Muscle layer of colon (tissue), 2 donors: ENCODE measurements at regions not wholly inside any gene's neighbourhood (a gene's known extent, or its start where the extent isn't known, plus 50 kb on each side); places are given as distances from the start of the nearest gene placed in this dataset.

ENCODE experiments used
- H3K27ac ChIP-seq: one replicate; pipeline ENCODE4 v1.7.0; 2013; ENCODE audit warnings: low read depth, mild to moderate bottlenecking, low read length, moderate library complexity
- H3K27me3 ChIP-seq, 2 donors: one replicate each; pipeline ENCODE4 v1.7.0; 2013; ENCODE audit warnings: low read length in 2 of 2, mild to moderate bottlenecking in 2 of 2; ENCODE audit not compliant: insufficient read depth in 2 of 2, control insufficient read depth in 1 of 2
- H3K36me3 ChIP-seq: one replicate; pipeline ENCODE4 v1.7.0; 2013; ENCODE audit warnings: mild to moderate bottlenecking, low read length; ENCODE audit not compliant: insufficient read depth
- H3K4me1 ChIP-seq: one replicate; pipeline ENCODE4 v1.7.0; 2013; ENCODE audit warnings: mild to moderate bottlenecking, low read length; ENCODE audit not compliant: insufficient read depth
- H3K4me3 ChIP-seq, 2 donors: one replicate each; pipeline ENCODE4 v1.7.0; 2013; ENCODE audit warnings: low read length in 2 of 2, low read depth in 1 of 2, mild to moderate bottlenecking in 1 of 2, moderate library complexity in 1 of 2
- H3K9ac ChIP-seq: one replicate; pipeline ENCODE4 v1.7.0; 2013; ENCODE audit warnings: low read length
- H3K9me3 ChIP-seq: one replicate; pipeline ENCODE4 v1.7.0; 2013; ENCODE audit warnings: mild to moderate bottlenecking, low read length
- donor health status: abdominal sarcoma.
- donor health status: Adenocarcinoma of cecum.

- no peak overlapping the region for H3K9ac ChIP-seq
Measured at GRCh38 chr11:116563712-116564047, 209.1 kb downstream of the BUD13 start.

GRCh38 chr11:116563028-116563711 lies 209.6 kb downstream of the BUD13 start:
- no peak overlapping the region for H3K27ac ChIP-seq
- H3K27me3 ChIP-seq, result no peaks in the 10 kb centered on the region
- H3K9ac ChIP-seq, result no peak overlapping the region
- peaks cover 11% of the 10 kb centered on the region for H3K4me1 ChIP-seq
- H3K4me3 ChIP-seq, result no peak overlapping the region
- H3K36me3 ChIP-seq, result no peaks in the 10 kb centered on the region
- no peaks in the 10 kb centered on the region for H3K9me3 ChIP-seq

More at GRCh38 chr11:116563712-116564047, 209.1 kb downstream of the BUD13 start:
- peaks cover 11% of the 10 kb centered on the region for H3K4me1 ChIP-seq
- H3K9me3 ChIP-seq, result no peaks in the 10 kb centered on the region
- H3K27me3 ChIP-seq, result no peaks in the 10 kb centered on the region
- no peaks in the 10 kb centered on the region for H3K36me3 ChIP-seq
- H3K27ac ChIP-seq, result no peak overlapping the region
- no peak overlapping the region for H3K4me3 ChIP-seq

GRCh38 chr11:116560589-116560988 lies 212.2 kb downstream of the BUD13 start:
- Histone ChIP-seq H3K4me3 (no peak overlapping the region), H3K9ac (no peak overlapping the region)

GRCh38 chr11:116558504-116559211 lies 214.1 kb downstream of the BUD13 start:
- Histone ChIP-seq H3K4me1 (peaks cover 9% of the 10 kb centered on the region), H3K9me3 (no peaks in the 10 kb centered on the region), H3K9ac (no peak overlapping the region), H3K27me3 (no peaks in the 10 kb centered on the region), H3K36me3 (no peaks in the 10 kb centered on the region), H3K27ac (no peak overlapping the region), H3K4me3 (no peak overlapping the region)

More at GRCh38 chr11:116560589-116560988, 212.2 kb downstream of the BUD13 start:
- H3K9me3 ChIP-seq, result no peaks in the 10 kb centered on the region
- peaks cover 11% of the 10 kb centered on the region for H3K4me1 ChIP-seq
- no peaks in the 10 kb centered on the region for H3K27me3 ChIP-seq
- H3K27ac ChIP-seq, result no peak overlapping the region
- no peaks in the 10 kb centered on the region for H3K36me3 ChIP-seq

GRCh38 chr11:116557282-116557681 lies 215.5 kb downstream of the BUD13 start:
- no peak overlapping the region for H3K4me3 ChIP-seq
- no peaks in the 10 kb centered on the region for H3K4me1 ChIP-seq
- peaks cover 0 to 4% of the 10 kb centered on the region in 2 donors for H3K27me3 ChIP-seq
- no peaks in the 10 kb centered on the region for H3K9me3 ChIP-seq
- no peaks in the 10 kb centered on the region for H3K36me3 ChIP-seq
- H3K9ac ChIP-seq, result no peak overlapping the region
- no peak overlapping the region for H3K27ac ChIP-seq

GRCh38 chr11:116556483-116556882 lies 216.3 kb downstream of the BUD13 start:
- peaks cover 0 to 4% of the 10 kb centered on the region in 2 donors for H3K27me3 ChIP-seq

GRCh38 chr11:116553482-116553881 lies 219.3 kb downstream of the BUD13 start:
- H3K4me1 ChIP-seq, result no peaks in the 10 kb centered on the region

More at GRCh38 chr11:116556483-116556882, 216.3 kb downstream of the BUD13 start:
- Histone ChIP-seq H3K4me3 (no peak overlapping the region), H3K9me3 (no peaks in the 10 kb centered on the region), H3K4me1 (no peaks in the 10 kb centered on the region), H3K9ac (no peak overlapping the region), H3K36me3 (no peaks in the 10 kb centered on the region), H3K27ac (no peak overlapping the region)

GRCh38 chr11:116551576-116551975 lies 221.2 kb downstream of the BUD13 start:
- peaks cover 9% of the 10 kb centered on the region for H3K9me3 ChIP-seq
- no peaks in the 10 kb centered on the region for H3K36me3 ChIP-seq
- no peak overlapping the region for H3K9ac ChIP-seq

More at GRCh38 chr11:116553482-116553881, 219.3 kb downstream of the BUD13 start:
- Histone ChIP-seq H3K27ac (no peak overlapping the region), H3K36me3 (no peaks in the 10 kb centered on the region), H3K4me3 (no peak overlapping the region), H3K9me3 (peaks cover 9% of the 10 kb centered on the region), H3K27me3 (peaks cover 0 to 4% of the 10 kb centered on the region in 2 donors), H3K9ac (no peak overlapping the region)

GRCh38 chr11:116548256-116548655 lies 224.5 kb downstream of the BUD13 start:
- H3K27ac ChIP-seq, result no peak overlapping the region

More at GRCh38 chr11:116551576-116551975, 221.2 kb downstream of the BUD13 start:
- Histone ChIP-seq H3K27ac (no peak overlapping the region), H3K27me3 (peaks cover 0 to 4% of the 10 kb centered on the region in 2 donors), H3K4me3 (no peak overlapping the region), H3K4me1 (no peaks in the 10 kb centered on the region)

GRCh38 chr11:116547571-116547970 lies 225.2 kb downstream of the BUD13 start:
- no peak overlapping the region for H3K9ac ChIP-seq
- no peak overlapping the region for H3K4me3 ChIP-seq
- peaks cover 9% of the 10 kb centered on the region for H3K9me3 ChIP-seq
- no peaks in the 10 kb centered on the region for H3K36me3 ChIP-seq
- H3K4me1 ChIP-seq, result no peaks in the 10 kb centered on the region
- H3K27me3 ChIP-seq, result peaks cover 0 to 2% of the 10 kb centered on the region in 2 donors
- no peak overlapping the region for H3K27ac ChIP-seq

More at GRCh38 chr11:116548256-116548655, 224.5 kb downstream of the BUD13 start:
- Histone ChIP-seq H3K4me1 (no peaks in the 10 kb centered on the region), H3K4me3 (no peak overlapping the region), H3K36me3 (no peaks in the 10 kb centered on the region), H3K9ac (no peak overlapping the region), H3K9me3 (peaks cover 9% of the 10 kb centered on the region), H3K27me3 (peaks cover 0 to 4% of the 10 kb centered on the region in 2 donors)

GRCh38 chr11:116545912-116546311 lies 226.9 kb downstream of the BUD13 start:
- Histone ChIP-seq H3K9me3 (peaks cover 9% of the 10 kb centered on the region), H3K36me3 (no peaks in the 10 kb centered on the region), H3K27me3 (no peaks in the 10 kb centered on the region), H3K4me3 (no peak overlapping the region), H3K27ac (no peak overlapping the region), H3K9ac (no peak overlapping the region), H3K4me1 (no peaks in the 10 kb centered on the region)
